Bronchial epithelial cell (primary cell): ENCODE measurements at regions not wholly inside any gene's neighbourhood (a gene's known extent, or its start where the extent isn't known, plus 50 kb on each side); places are given as distances from the start of the nearest gene placed in this dataset.
A peak's percentile ranks its signal among the peaks of the same experiment; 100 is the strongest.
"Not testable (repeated sequence)": the region's sequence is repeated elsewhere in the genome, so short reads cannot be mapped to it uniquely, and the experiment has no call there.

ENCODE experiments used
- DNase-seq: peaks from one replicate; pipeline ENCODE4 v3.0.0-alpha.2; 2010; ENCODE audit warnings: low read depth
- FAIRE-seq: peaks from 2 replicates; lab custom pipeline; 2011; peaks lifted over from hg19 to GRCh38; lab: Jason Lieb, UNC
- H3K27me3 ChIP-seq: 2 replicates; pipeline ENCODE4 v1.5.1; 2011; ENCODE audit warnings: low read length; ENCODE audit not compliant: control insufficient read depth, insufficient read depth
- H3K36me3 ChIP-seq: 2 replicates; pipeline ENCODE4 v1.5.1; 2011; ENCODE audit warnings: low read length; ENCODE audit not compliant: control insufficient read depth, insufficient read depth
- H3K4me3 ChIP-seq: 2 replicates; pipeline ENCODE4 v1.5.1; 2011; ENCODE audit warnings: mild to moderate bottlenecking, low read depth, low read length, control low read depth
- TF ChIP-seq, protein P1 (sequence below): IDR thresholded peaks from 2 replicates; pipeline ENCODE4 v1.5.1; 2011; ENCODE audit warnings: mild to moderate bottlenecking, moderate library complexity, low read length, control low read depth, inconsistent platforms; ENCODE audit not compliant: insufficient read depth, severe bottlenecking

DNA sequence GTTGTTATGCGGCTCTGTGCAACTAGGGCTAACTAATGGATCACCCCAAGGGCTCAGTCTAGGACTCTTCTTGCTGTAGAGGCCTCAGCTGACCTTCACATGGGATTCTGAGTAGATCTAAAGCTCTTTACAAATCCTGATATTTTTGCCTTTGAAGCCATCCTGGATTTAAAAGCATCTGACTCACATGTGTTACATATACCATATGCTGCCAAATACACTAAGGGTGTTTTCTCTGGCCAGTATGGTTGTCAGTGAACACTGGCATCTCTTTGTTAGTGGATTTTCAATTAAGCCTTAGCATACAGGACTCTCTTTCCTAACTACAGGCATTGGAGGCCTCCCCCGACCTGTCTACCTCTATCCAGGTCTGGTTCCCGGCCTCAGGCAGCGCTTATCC, 992.8 kb upstream of the FANCL start:
- DNase-seq = peak; percentile 34
- H3K36me3 ChIP-seq = no peaks in the 10 kb centered on the region
- TF ChIP-seq, protein P1, sequence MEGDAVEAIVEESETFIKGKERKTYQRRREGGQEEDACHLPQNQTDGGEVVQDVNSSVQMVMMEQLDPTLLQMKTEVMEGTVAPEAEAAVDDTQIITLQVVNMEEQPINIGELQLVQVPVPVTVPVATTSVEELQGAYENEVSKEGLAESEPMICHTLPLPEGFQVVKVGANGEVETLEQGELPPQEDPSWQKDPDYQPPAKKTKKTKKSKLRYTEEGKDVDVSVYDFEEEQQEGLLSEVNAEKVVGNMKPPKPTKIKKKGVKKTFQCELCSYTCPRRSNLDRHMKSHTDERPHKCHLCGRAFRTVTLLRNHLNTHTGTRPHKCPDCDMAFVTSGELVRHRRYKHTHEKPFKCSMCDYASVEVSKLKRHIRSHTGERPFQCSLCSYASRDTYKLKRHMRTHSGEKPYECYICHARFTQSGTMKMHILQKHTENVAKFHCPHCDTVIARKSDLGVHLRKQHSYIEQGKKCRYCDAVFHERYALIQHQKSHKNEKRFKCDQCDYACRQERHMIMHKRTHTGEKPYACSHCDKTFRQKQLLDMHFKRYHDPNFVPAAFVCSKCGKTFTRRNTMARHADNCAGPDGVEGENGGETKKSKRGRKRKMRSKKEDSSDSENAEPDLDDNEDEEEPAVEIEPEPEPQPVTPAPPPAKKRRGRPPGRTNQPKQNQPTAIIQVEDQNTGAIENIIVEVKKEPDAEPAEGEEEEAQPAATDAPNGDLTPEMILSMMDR = no peak
- FAIRE-seq = no peak
- no peaks in the 10 kb centered on the region for H3K27me3 ChIP-seq
- no peak overlapping the region for H3K4me3 ChIP-seq

DNA sequence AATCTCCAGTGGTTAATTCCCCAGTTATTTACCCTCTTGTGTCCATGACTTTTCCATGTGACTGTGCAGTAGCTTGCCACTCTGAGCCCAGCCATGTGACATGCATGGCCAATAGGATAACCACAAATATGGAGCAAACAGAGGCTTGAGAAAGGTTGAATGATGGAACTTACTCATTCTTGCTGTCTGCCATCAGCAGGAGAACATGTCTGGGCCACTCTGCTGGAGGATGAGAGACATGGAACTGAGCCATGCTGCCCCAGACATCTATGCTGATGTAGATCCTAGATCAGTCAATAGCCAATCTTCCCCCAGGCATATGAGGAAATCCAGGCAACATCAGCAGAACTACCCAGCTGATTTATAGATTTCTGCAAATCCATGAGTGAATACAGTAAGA, 992.3 kb upstream of the FANCL start:
- no peak overlapping the region for H3K4me3 ChIP-seq
- DNase-seq (peak; percentile 95), FAIRE-seq (peak; percentile 40)
- no peaks in the 10 kb centered on the region for H3K27me3 ChIP-seq
- no peaks in the 10 kb centered on the region for H3K36me3 ChIP-seq
- TF ChIP-seq, protein P1 = no peak

DNA sequence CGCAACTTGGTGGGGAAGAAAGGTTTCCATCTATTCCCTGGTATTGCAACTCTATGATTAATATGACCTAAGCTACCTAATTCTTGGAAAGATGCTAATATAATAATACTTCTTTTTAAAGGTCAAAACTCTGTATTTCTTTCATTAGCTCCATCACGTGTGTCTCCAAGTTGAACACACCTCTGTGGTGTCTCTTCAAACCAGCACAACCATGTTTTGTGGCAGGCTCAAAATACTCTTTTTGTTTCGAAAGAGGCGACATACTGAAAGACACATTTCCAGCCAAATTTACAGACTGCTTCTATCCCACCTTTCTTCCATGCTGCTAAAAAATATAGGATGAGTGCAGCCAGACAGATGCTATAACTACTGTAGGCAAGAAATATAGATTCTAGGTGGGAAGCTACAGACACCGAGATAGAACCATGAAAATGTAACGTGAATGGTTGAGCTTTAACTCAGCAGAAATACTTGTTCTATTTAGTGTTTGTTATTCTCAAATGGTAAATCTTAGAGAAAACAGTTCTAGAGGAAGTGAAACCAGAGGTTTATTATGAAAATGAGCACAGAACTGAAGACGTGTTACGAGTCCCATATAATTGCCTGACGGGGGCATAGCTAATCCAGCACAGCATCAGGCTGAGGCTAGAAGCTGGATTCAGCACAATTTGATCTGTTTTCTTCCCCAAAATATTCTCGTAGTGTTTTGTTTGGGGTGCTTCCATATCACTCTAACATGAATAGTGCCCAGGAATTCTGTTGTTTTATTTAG, 991.5 kb upstream of the FANCL start:
- no peak overlapping the region for H3K4me3 ChIP-seq
- DNase-seq (no peak), FAIRE-seq (no peak)
- TF ChIP-seq, protein P1 = no peak
- no peaks in the 10 kb centered on the region for H3K27me3 ChIP-seq
- H3K36me3 ChIP-seq = no peaks in the 10 kb centered on the region

DNA sequence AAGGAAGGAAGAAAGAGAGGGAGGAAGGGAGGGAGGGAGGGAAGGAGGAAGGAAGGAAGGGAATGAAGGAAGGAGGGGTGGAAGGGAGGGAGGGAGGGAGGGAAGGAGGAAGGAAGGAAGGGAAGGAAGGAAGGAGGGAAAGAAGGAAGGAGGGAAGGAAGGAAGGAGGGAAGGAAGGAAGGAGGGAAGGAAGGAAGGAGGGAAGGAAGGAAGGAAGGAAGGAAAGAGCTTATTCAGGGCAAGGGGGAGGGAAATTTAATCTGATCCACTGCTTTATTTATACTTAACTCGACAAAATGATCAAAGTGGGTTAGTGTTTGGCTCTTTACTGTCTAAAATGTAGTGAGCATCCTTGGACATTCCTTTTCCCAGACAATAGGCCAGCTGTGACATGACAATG, 985.2 kb upstream of the FANCL start:
- not testable (repeated sequence) for FAIRE-seq

DNA sequence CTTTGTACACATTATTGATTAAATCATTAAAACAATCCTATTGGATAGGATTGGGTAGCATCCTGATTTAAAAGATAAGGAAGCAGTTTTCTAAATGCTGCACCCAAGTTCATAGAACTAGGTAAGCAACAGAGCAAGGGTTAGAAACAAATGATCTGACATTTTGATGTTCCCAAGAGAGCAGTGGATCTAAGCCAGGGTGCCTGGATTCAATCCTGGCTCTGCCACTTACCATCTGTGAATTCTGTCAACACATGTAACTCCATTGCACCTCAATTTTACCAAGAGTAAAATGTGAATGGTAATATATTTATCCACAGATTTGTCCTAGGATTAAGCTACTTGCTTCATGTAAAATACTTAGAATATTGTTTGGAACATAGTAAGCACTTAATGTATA, 982.6 kb upstream of the FANCL start:
- Histone ChIP-seq H3K27me3 (no peaks in the 10 kb centered on the region), H3K4me3 (no peak overlapping the region), H3K36me3 (no peaks in the 10 kb centered on the region)
- no peak for FAIRE-seq
- TF ChIP-seq, protein P1 = no peak
- DNase-seq = no peak

More for the DNA sequence above, 985.2 kb upstream of the FANCL start:
- H3K4me3 ChIP-seq, H3K36me3 ChIP-seq, DNase-seq, H3K27me3 ChIP-seq: not testable (repeated sequence)

DNA sequence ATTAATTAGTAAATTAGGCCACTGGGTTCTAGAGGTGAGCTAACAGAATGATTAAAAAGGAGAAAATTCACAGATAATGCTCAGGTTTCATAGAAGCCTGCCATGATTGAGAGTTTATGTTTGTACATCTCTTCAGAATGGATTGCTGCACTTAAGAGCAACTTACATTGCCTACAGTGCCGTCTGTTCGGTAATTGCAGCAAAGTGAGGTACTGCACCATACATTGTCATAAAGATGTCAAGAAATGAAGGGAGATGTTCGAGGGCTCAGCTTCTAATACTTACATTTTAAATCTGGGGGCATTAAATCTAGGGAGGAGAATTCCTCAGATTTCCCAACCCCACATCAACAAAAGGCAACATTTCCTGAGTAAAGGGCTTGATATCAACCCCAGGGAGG, 976.2 kb upstream of the FANCL start:
- TF ChIP-seq, protein P1 = no peak
- no peak for DNase-seq
- Histone ChIP-seq H3K27me3 (no peaks in the 10 kb centered on the region), H3K4me3 (no peak overlapping the region), H3K36me3 (no peaks in the 10 kb centered on the region)
- FAIRE-seq = no peak
